CD4-positive, alpha-beta T cell (primary cell): ENCODE measurements at regions not wholly inside any gene's neighbourhood (a gene's known extent, or its start where the extent isn't known, plus 50 kb on each side); places are given as distances from the start of the nearest gene placed in this dataset.

ENCODE experiments used
- ATAC-seq: fragments of 200-7000 bp; cut with Tn5 transposase; one replicate; pipeline ENCODE4 v1.10.0; 2022; ENCODE audit warnings: mild to moderate bottlenecking; ENCODE audit not compliant: poor library complexity
- CTCF ChIA-PET: fragments of 350-600 bp; sonication (Branson Sonifier 250); formaldehyde crosslinking; loops from one replicate; lab custom pipeline; 2021; ENCODE audit warnings: antibody characterized with exemption, inconsistent platforms; lab: Charles Lee
- POLR2A ChIA-PET: fragments of 350-600 bp; sonication (Branson Sonifier 250); formaldehyde crosslinking; loops from one replicate; lab custom pipeline; 2021; ENCODE audit warnings: antibody characterized with exemption, inconsistent platforms; lab: Charles Lee
- DNase-seq, 14 experiments: peaks; one replicate each; pipeline ENCODE4 v3.0.0-alpha.2; 2013 to 2020; ENCODE audit warnings: mixed read lengths in 2 of 14
- H3K27ac ChIP-seq, 2 donors: one replicate each; pipeline versions ENCODE4 v1.5.1 to v1.7.0; 2013; ENCODE audit warnings: low read length in 2 of 2, low read depth in 1 of 2, mild to moderate bottlenecking in 1 of 2
- H3K27me3 ChIP-seq, 2 experiments: 1 replicate in 1 of 2; 2 replicates in 1 of 2; pipeline versions ENCODE4 v1.6.1 to v1.7.0; 2013; ENCODE audit warnings: low read length in 2 of 2, control low read depth in 1 of 2, mild to moderate bottlenecking in 1 of 2, moderate library complexity in 1 of 2; ENCODE audit not compliant: insufficient read depth in 2 of 2, control insufficient read depth in 1 of 2
- H3K36me3 ChIP-seq: one replicate; pipeline ENCODE4 v1.6.1; 2013; ENCODE audit warnings: low read length, control low read depth; ENCODE audit not compliant: insufficient read depth
- H3K4me1 ChIP-seq: one replicate; pipeline ENCODE4 v1.6.1; 2013; ENCODE audit warnings: low read length, control low read depth; ENCODE audit not compliant: insufficient read depth
- H3K4me3 ChIP-seq: one replicate; pipeline ENCODE4 v1.5.1; 2013; ENCODE audit warnings: mild to moderate bottlenecking, low read length, moderate library complexity
- H3K9me3 ChIP-seq, 2 experiments: 1 replicate in 1 of 2; 2 replicates in 1 of 2; pipeline versions ENCODE4 v1.6.1 to v1.7.0; 2013; ENCODE audit warnings: low read length in 2 of 2, mild to moderate bottlenecking in 2 of 2, control low read depth in 1 of 2, moderate library complexity in 1 of 2; ENCODE audit not compliant: control insufficient read depth in 1 of 2, insufficient read depth in 1 of 2
- H3K27ac Mint-ChIP-seq: one replicate; pipeline ENCODE4 v1.8.0; 2020; ENCODE audit warnings: mixed read lengths
- H3K27me3 Mint-ChIP-seq: one replicate; pipeline ENCODE4 v1.8.0; 2021; ENCODE audit warnings: mixed read lengths
- H3K36me3 Mint-ChIP-seq: one replicate; pipeline ENCODE4 v1.8.0; 2021; ENCODE audit warnings: low read depth, mixed read lengths
- H3K4me1 Mint-ChIP-seq: one replicate; pipeline ENCODE4 v1.8.0; 2021; ENCODE audit warnings: low read depth, mixed read lengths
- H3K4me3 Mint-ChIP-seq: one replicate; pipeline ENCODE4 v1.8.0; 2020; ENCODE audit warnings: mild to moderate bottlenecking, mixed read lengths
- H3K9me3 Mint-ChIP-seq: one replicate; pipeline ENCODE4 v1.8.0; 2020; ENCODE audit warnings: mixed read lengths
- intact Hi-C, 2 experiments: fragments of 100-400 bp; cut with DNase I in 1 of 2; cut with micrococcal nuclease in 1 of 2; formaldehyde crosslinking; loops; one replicate each; pipeline versions ENCODE4 v1.15.1 to v1.9.0; 2023 to 2025; cut with DNase I, micrococcal nuclease
- TF ChIP-seq, protein P1 (sequence below): fragments of 200-600 bp; IDR thresholded peaks from one replicate; pipeline ENCODE4 v1.8.0; 2022; ENCODE audit warnings: antibody characterized with exemption, mild to moderate bottlenecking

DNA sequence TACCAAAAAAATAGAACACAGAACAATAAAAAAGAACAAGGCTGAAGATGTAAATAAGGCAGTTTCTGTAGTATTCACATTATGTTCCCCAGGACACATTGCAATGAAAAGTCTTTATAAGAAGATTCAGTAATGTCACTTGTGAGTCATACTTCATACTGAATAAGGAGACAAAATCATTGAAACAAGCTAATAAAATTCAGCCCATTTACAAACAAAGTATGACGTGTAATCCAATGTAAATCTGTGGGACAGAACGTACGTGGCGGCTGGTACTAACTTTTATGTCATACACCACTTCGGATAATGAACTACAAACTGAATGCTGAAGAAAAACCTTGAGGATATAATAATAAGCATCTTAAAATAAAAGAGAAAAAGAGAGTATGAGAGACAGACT, 512.8 kb upstream of the MIR17HG start:
- Histone ChIP-seq H3K9me3 (no peaks in the 10 kb centered on the region), H3K27ac (no peak overlapping the region), H3K27me3 (no peaks in the 10 kb centered on the region), H3K36me3 (no peaks in the 10 kb centered on the region), H3K4me3 (no peak overlapping the region), H3K4me1 (no peaks in the 10 kb centered on the region)
- no peak overlapping the region for H3K4me3 Mint-ChIP-seq
- H3K36me3 Mint-ChIP-seq, result no peaks in the 10 kb centered on the region
- H3K27ac Mint-ChIP-seq, result no peak overlapping the region
- no peaks in the 10 kb centered on the region for H3K27me3 Mint-ChIP-seq
- H3K4me1 Mint-ChIP-seq, result no peaks in the 10 kb centered on the region
- ATAC-seq (no peak), DNase-seq (no peak)
- TF ChIP-seq, protein P1, sequence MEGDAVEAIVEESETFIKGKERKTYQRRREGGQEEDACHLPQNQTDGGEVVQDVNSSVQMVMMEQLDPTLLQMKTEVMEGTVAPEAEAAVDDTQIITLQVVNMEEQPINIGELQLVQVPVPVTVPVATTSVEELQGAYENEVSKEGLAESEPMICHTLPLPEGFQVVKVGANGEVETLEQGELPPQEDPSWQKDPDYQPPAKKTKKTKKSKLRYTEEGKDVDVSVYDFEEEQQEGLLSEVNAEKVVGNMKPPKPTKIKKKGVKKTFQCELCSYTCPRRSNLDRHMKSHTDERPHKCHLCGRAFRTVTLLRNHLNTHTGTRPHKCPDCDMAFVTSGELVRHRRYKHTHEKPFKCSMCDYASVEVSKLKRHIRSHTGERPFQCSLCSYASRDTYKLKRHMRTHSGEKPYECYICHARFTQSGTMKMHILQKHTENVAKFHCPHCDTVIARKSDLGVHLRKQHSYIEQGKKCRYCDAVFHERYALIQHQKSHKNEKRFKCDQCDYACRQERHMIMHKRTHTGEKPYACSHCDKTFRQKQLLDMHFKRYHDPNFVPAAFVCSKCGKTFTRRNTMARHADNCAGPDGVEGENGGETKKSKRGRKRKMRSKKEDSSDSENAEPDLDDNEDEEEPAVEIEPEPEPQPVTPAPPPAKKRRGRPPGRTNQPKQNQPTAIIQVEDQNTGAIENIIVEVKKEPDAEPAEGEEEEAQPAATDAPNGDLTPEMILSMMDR, result no peak
- ChIA-PET CTCF (no interaction called here), POLR2A (no interaction called here)
- intact Hi-C loops, result no loop called here
- peaks cover 2% of the 10 kb centered on the region for H3K9me3 Mint-ChIP-seq

DNA sequence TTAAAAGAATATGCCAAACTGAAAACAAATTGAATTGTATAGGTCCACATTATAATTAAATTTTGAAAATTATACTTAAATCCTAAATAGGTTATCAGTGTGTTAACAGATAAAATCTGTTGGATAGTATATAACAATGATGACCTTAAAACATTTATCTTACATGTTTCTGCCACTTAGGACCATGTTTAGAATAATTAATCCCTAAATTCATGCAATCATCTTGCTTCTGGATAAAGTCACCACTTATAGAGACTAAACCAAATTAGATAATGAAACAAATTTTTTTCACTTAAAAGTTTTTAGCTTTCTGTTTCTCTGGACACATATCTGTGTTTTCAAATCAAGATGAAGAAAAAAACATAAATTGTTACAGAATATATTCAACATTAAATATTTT, 511.7 kb upstream of the MIR17HG start:
- H3K27me3 ChIP-seq, result no peaks in the 10 kb centered on the region
- intact Hi-C loops, result no loop called here
- H3K9me3 ChIP-seq, result no peaks in the 10 kb centered on the region
- Mint-ChIP-seq H3K9me3 (peaks cover 2% of the 10 kb centered on the region), H3K27ac (no peak overlapping the region), H3K36me3 (no peaks in the 10 kb centered on the region), H3K27me3 (no peaks in the 10 kb centered on the region), H3K4me3 (no peak overlapping the region), H3K4me1 (no peaks in the 10 kb centered on the region)
- TF ChIP-seq, protein P1, result no peak
- ChIA-PET CTCF (no interaction called here), POLR2A (no interaction called here)
- H3K36me3 ChIP-seq, result no peaks in the 10 kb centered on the region
- H3K27ac ChIP-seq, result no peak overlapping the region
- no peak for DNase-seq
- H3K4me1 ChIP-seq, result no peaks in the 10 kb centered on the region
- no peak overlapping the region for H3K4me3 ChIP-seq
- no peak for ATAC-seq

GRCh38 chr13:90838317-90838960, 509.0 kb upstream of the MIR17HG start:
- POLR2A ChIA-PET, result no interaction called here
- Histone ChIP-seq H3K4me1 (no peaks in the 10 kb centered on the region), H3K27ac (no peak overlapping the region), H3K4me3 (no peak overlapping the region), H3K27me3 (no peaks in the 10 kb centered on the region), H3K9me3 (no peaks in the 10 kb centered on the region), H3K36me3 (no peaks in the 10 kb centered on the region)
- H3K27me3 Mint-ChIP-seq, result no peaks in the 10 kb centered on the region
- intact Hi-C loops, result no loop called here
- H3K9me3 Mint-ChIP-seq, result no peaks in the 10 kb centered on the region
- H3K4me3 Mint-ChIP-seq, result no peak overlapping the region
- H3K36me3 Mint-ChIP-seq, result no peaks in the 10 kb centered on the region
- H3K27ac Mint-ChIP-seq, result no peak overlapping the region
- TF ChIP-seq, protein P1, result no peak
- no peak for DNase-seq
- no peak for ATAC-seq
- H3K4me1 Mint-ChIP-seq, result no peaks in the 10 kb centered on the region
- CTCF ChIA-PET, result no interaction called here
